ENCODE measurements at regions not wholly inside any gene's neighbourhood (a gene's known extent, or its start where the extent isn't known, plus 50 kb on each side); places are given as distances from the start of the nearest gene placed in this dataset.
"Not testable (repeated sequence)": the region's sequence is repeated elsewhere in the genome, so short reads cannot be mapped to it uniquely, and the experiment has no call there.

DNA sequence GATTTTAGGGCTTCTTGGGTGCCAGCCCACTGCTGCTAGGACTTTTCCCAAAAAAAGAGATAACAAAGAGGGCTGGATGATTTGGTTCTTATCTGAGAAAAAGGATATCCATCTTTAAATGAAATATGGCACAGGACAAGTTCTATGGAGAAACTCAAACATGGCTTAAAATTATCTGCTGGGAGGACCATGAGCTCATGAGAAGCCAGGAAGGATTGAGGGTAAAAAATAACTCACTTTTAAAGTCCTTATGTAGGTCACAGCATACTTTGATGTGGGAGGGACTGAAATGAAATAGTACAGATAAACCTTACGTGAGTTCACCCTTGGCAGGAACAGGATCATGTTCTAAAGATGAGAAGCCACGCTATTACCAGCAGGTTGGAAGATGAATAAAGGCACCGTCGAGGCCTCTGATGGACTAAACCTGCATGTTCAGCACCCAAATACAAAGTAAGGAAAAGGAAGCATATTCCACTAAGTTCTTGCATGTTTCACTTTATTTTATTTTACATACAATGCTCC is 369.2 kb upstream of the KLF6 start:
- no peak for DNase-seq (ENCODE audit: low read depth in 2 of 2)

DNA sequence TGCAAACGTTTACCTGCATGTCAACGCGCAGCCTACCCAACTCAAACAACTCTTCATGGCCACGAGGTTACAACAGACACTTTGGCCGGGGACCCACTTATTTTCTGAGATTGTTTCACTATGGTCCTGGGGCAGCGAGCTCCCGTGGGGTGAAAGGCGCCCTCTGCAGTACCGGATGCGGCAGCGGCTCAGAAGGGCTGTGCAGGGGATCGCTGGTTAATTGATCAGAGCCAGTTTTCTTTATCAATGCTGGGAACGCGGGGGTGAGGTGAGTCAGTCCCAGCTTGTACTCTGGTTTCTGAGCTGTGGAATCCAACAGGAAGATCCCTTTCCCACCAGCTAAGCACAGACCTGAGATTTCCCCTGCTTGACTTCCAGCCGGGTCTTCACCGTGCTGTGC is 366.5 kb upstream of the KLF6 start:
- DNase-seq (ENCODE audit: low read depth in 2 of 2), result no peak

DNA sequence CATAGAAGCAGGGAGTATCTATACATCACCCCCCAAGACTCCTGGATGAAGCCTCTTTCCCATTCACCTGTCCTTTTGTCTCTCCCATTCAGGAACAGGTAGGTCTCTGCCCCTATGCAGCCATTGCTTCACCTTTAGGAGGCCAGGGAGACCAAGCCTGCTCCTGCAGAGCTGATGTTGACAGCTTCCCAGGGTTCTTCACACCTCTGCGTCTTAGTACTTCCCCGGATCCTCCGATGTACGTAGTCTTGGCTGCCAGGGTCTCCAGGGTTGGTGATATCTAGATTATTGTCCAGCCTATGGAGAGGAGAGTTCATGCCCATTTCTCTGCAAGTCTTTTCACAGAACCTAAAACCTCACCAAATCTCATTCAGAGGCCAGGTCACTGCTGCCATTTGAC is 365.7 kb upstream of the KLF6 start:
- no peak for DNase-seq (ENCODE audit: low read depth in 2 of 2)

DNA sequence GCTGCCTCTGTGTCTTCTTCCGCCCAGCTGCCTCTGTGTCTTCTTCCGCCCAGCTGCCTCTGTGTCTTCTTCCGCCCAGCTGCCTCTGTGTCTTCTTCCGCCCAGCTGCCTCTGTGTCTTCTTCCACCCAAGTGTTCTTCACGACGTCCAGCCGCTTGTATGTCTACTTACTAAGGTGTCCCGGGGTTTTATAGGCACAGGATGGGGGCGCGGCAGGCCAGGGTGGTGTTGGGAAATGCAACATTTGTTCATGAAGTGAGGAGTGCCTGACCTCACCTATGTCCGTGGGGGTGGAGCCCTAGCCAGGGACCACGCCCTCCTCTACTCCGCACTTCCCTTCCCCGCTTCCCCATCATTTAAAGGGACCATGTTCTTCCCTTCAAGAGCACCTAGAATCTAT is 364.5 kb upstream of the KLF6 start:
- DNase-seq (ENCODE audit: low read depth in 2 of 2), result not testable (repeated sequence)

DNA sequence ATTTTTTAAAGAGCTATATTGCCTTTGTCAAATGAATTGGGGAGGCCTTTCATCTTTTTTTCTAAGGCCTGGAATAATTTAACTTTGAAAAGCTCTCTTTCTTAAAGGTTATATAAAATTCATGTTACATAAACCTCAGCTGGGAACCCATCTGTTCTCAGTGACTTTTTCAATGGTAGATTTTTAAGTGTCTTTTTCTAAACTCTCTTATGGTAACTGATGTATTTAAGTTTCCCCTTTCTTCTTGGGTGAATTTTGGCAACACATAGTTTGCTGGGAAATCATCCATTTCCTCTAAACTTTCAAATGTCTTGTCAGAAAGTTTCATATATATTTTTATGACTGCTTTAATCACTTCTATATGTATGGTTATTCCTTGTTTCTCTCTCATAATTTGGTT is 362.2 kb upstream of the KLF6 start:
- DNase-seq (ENCODE audit: low read depth in 2 of 2), result no peak

DNA sequence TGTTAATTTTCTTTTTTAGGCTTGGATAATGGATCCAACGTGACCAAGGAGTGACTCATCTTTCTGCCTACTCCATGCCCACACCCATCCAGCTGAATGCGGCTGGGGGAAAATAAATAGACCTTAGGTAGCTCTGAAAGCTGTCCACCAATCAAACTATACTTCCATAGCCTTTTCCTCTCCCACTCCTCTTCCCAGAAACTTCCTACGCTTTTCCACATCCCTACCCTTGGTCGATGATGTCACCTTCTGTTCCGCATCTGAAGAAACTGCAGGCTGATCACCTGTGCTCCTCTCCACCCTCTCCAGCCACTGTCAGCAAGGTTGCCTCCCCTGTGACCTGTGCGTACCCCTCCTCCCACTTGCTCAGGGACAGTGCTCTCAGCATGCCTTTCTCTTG is 359.8 kb upstream of the KLF6 start:
- DNase-seq (ENCODE audit: low read depth in 2 of 2), result no peak

DNA sequence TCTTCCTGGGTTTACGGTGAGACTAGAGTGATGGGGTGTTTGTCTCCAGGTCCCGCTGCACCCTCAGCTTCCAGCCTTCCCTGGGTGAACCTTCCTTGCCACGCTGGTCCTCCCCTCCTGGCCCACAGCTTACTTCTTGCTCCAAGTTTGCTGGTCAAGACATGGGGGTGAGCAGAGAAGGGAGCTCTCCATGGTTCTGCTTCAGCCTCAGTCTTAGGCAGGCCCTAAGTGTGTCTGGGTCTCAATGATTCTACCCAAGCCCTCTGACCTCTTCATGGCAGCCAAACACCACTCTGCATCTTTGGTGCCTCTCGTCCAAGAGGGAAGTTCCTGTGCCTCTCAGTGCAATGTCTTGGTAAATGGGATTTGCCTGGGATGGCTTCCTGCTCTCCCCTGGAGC is 356.5 kb upstream of the KLF6 start:
- no peak for DNase-seq (ENCODE audit: low read depth in 2 of 2)

DNA sequence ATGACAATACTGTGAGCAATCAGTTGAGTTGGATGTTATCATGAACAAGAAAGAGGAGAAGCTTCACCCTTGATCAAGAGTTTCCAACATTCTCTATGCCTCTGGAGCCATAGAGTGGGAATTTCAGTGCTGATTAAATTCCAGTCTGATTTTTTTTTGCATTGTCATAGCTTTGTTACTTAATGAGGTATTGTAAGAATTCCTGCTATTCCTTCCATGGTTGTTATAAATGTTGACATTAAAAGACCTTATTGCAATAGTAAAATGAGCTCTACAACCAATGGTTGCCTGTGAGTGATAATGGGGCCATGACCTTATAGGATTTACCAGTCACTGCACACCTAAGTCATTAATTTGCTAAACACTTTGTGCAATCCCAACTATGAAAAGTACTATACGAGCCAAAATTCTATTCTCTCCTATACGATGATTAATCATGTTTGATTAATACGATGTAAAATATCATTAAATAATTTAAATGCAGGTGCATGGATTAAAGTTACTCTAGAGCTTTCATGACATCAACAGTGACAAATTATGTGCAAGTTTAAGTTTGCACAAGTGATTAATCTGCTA is 353.2 kb upstream of the KLF6 start:
- peak; percentile 4 to 12 for DNase-seq (ENCODE audit: low read depth in 2 of 2)

DNA sequence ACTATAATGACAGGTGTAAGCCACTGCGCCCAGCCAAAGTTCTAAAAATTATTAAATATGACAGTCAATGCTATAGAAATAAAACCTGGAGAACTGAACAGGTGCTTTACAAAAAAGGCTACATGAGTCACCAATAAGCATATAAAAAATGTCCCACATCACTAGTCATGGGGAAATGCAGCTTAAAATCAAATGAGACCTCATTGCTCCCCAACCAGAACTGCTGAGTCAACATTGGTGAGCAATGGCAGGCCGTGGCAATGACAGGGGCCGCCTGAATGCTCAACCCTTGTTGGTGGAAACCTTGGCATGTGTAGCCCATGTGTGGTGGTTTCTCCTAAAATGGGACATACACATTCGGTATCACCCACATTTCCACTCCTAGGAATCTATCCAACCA is 352.3 kb upstream of the KLF6 start:
- DNase-seq (ENCODE audit: low read depth in 2 of 2), result no peak

DNA sequence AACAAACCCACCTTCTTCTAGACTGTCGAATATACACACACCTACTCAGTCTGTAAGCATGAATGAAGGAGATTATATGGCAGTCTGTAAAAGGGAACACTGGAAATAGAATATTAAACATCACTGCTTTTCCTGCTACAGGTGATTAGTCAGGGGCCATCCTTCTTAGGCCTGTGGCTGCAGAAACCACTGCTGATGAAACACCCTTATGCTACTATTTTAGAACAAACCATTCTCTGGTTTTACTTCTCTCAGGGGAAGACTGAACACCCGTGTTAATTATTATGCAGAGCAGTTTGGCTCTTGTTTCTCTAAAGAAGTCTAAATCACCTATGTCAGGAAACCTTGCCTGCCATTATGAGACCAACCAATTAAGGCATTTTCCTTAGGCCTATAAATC is 351.1 kb upstream of the KLF6 start:
- no peak for DNase-seq (ENCODE audit: low read depth in 2 of 2)

DNA sequence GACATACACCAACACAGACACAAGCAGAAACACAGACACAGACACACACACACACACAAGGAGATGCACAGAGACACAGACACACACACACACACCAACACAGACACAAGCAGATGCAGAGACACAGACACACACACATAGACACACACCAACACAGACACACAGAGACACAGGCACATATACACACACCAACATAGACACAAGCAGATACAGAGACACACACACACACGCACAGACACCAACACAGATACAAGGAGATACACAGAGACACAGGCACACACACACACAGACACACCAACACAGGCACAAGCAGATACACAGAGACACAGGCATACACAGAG is 347.2 kb upstream of the KLF6 start:
- DNase-seq (ENCODE audit: low read depth in 2 of 2), result no peak

DNA sequence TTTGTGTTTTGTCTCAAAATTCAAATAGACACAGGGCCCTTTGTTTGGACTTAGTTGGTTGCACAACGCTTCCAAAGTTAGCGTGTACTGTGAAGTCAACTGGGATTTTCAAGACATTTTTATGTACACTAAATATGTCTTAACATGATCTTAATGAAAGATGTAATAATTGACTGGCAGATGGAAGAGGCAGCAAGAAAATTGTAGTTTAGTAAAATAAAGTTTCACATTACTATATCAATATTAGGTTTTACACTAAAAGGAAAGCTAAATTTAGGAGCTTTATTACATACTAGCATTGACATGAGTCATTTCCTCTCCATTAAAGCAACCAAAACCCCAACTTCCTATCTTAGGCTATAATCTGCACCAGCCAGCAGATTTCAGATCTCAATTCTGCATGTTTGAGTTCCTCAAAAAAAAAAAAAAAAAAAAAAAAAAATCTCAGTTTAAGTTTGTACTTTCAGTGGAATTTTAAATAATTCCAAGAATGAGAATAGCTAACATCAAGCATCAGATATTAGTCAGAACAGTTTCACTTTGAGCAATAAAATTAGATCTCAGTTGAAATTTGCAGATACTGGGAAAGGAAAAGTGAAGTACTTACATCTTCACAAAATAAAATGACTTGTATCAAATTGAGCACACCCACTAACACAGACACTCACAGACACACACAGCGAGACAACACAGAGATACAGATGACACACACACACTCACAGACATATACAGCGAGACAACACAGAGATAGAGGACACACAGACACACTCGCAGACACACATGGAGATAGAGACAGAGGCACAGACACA is 346.6 kb upstream of the KLF6 start:
- peak; percentile 82 to 89 for DNase-seq (ENCODE audit: low read depth in 2 of 2)

DNA sequence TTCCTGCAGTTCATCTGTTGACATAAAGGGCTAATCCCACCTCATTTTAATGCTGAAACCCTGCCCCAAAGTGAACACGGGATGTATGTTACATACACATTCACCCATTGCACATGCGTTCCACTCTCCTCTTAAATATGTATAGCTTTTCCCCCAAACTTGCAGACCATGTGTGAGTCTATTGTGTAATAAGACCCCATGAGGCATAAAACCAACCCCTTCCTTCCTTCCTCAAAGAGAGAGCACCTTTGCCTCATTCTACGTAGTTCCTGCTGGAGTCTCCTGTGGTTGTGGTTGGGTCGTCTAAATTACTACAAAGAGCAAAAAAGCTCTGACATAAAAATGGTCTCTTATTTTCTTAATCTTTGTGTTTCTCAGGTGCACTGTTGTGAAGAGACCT is 345.7 kb upstream of the KLF6 start:
- no peak for DNase-seq (ENCODE audit: low read depth in 2 of 2)

DNA sequence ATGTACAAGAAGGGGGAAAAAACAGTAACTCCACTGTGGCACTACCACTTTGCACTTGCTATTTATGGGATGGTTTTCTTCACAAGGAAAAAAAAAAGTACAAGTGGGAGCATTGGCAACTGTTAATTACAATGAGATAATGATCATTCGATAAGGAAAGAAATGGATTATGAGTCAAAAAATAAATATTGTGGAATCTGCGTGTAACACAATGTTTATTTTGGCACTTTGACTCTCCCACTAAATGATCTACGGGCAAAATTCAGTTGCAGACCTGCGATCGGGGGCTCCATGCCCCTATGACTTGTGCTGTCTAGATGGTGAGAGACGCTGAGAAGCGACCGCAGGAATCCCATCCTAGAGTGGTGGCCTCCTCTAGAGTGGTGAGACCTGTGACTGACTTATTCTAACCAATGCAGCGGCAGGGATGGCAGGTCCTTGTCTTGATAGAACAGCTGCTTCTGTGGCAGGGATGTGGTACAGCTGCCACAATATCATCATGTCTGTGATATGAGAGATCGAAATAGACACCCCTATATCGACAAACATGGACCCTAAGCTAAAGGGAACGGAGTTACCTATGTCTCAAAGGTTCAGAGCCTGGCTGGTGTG is 345.0 kb upstream of the KLF6 start:
- DNase-seq (ENCODE audit: low read depth in 2 of 2), result no peak

DNA sequence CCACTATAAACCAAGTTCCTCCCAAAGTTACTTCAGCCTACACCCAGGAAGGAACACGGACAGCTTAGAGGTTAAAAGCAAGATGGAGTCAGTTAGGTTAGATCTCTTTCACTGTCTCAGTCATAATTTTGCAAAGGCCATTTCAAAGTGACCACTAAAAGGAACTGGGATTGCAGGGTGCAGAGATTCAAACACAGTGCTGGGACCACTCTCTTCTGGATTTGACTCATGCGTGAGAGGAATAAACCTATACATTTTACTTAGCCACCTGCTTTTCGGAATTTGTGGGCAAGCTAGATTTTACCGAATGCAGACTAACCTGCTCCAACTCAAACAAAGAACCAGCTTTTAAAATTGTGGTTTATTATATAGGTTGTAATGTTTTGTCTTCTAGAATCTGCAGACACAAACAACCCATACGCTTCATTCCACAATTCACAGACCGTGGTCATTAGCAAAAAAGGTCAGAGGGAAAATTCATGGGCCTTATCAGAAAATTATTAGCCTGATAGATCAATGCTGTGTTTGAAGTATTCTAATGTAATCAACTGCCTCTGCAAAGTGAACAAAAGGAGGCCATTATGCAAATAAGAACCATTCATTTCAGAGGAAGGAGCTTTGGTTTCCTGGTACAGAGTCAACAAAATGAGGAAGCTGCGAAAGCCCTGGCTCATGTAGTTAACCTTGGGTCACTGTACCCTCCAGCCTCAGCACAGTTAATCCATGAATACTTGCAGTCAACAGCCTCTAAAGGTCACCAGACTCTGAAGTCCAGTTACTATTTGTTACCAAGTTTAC is 342.7 kb upstream of the KLF6 start:
- DNase-seq (ENCODE audit: low read depth in 2 of 2), result no peak

DNA sequence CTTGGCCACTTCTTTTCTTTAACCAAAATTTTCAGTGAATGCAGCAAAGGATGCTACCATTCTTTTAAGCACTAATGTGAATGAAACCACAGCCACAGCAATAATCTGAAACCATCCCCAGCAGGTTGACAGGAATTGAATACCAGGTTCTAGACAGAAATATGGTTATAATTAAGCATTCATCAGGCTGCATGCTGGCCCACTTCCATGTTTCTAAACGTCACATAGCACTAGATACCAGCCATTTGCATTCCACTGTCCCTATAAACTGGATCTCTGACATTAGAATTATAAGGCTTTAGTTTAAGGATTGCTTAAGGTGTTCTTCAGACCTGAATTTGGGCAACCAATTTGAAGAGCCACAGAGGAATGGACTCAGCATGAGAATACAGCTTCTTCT is 340.8 kb upstream of the KLF6 start:
- peak; percentile 5 to 14 for DNase-seq (ENCODE audit: low read depth in 2 of 2)

DNA sequence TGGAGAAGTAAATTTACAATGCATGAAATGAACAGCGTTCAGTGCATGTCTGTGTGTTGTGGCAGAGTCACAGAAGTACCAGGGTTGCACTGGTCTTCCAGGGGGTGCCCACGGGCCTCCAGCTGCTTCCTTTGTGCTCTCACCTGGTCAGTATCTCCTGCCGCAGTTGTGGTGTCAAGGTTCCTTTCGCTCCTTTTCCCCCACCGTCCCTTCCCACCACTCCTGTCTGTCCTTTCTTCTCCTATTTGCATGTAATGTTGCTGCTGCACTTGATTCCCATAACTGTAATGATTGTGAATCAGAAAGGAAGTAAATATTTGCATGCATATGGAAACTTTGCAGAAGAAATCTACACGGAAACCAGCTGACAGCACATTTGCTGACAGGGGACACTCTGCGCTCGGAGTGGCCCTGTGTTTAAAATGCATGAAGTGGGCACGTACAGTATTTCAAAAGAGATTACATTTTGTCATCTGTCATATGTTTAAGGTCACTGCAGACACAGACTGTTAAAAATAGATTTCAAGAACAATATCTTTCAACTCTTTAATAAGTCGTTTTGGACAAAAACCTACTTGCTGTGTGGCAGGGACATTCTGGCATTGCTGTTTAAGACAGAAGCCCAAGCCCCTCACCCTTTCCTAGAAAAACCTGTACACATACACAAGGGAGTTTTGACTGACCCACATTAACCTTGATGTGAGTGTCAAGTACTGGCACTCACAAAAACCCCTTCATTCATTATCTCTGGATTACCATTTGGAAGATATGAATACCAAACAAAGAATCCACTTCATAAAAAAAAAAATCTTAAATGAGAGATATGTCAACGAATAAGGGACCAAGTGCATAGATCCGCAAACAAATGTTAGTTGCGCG is 336.7 kb upstream of the KLF6 start:
- DNase-seq (ENCODE audit: low read depth in 2 of 2), result no peak

DNA sequence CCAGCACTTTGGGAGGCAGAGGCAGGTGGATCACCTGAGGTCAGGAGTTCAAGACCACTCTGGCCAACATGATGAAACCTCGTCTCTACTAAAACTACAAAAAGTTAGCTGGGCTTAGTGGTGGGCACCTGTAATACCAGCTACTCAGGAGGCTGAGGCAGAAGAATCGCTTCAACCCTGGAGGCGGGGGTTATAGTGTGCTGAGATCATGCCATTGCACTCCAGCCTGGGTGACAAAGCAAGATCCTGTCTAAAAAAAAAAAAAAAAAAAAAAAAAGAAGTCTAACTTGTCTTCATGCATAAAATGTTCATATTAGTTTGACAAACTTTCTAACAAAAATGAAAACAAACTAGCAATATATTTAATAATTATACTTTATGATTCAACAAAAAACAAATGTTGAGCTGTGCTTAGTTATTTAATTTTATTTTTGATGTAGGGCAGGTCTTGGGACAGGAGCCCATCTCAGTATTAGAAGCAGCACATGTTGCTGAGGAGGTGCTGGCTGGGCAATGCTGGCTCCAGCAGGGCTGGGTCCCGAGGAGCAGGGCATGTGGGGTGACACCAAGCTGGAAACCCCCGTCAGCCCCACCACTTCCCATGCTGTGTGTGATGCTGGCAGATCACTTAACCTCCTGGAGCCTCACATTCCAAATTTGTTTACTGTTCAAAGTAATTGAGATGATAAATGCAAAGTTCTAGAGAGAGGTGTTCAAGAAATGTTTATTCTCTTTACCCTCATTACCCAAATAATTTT is 335.3 kb upstream of the KLF6 start:
- no peak for DNase-seq (ENCODE audit: low read depth in 2 of 2)

DNA sequence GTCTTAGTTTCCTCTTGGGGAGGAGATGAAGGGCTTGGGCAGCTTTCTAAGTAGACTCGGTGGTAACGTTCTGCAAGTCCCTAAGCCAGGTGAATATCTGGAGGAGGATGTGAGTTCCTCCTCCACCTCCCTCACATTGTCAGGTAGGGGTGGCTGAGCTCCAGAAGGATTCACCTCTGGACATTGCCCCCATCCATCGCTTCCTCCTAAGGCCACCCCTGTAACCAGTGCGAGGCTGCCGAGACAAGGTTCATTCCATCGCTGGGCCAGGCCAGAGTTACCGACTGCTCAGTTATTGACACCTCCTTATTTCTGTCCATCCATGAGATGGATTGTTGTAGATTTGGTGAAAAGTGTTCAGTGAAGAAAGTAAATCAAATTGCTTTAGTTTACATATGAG is 334.1 kb upstream of the KLF6 start:
- DNase-seq (ENCODE audit: low read depth in 2 of 2), result no peak

DNA sequence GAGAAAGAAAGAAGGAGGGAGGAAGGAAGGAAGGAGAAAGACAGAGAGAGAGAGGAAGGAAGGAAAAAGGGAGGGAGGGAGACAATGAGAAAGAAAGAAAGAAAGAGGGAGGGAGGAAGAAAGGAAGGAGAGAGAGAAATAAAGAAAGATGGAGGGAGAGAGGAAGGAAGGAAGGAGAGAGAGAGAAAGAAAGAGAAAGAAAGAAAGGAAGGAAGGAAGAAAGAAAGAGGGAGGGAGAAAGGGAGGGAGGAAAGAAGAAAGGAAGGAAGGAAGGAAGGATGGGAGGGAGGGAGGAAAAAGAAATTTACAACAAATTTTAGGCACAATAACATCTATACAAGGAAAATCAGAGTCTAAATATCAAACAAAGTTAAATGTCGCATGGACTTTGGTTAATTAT is 332.6 kb upstream of the KLF6 start:
- no peak for DNase-seq (ENCODE audit: low read depth in 2 of 2)

DNA sequence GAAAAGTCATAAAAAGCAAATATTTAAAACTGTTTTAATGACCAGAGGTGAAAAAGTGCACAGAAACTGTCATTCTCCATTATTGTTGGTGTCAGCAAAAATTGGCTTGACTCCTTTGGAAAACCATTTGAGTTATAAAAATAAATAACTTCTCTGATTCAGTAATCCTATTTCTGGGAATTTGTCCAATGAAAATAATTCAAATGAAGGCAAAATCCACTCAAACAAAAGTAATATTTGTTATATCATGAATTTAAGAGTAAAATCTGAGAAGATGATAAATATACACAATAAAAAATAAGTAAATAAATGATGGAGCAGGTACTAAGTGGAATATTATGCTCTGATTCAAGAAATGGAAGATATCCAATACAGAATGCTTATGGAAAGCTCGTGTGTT is 326.6 kb upstream of the KLF6 start:
- DNase-seq (ENCODE audit: low read depth in 2 of 2), result no peak

All from fibroblast of skin of left biceps (primary cell).